Peyer's patch (tissue), 4 donors: ENCODE measurements at regions not wholly inside any gene's neighbourhood (a gene's known extent, or its start where the extent isn't known, plus 50 kb on each side); places are given as distances from the start of the nearest gene placed in this dataset.

Experiments
- DNase-seq, 3 donors: peaks; one replicate each; pipeline ENCODE4 v3.0.0-alpha.2; 2017 to 2019
- H3K27ac ChIP-seq, 4 donors: fragments of 200-600 bp; sonication (generic); one replicate each; pipeline ENCODE4 v1.5.1; 2016 to 2019
- H3K27me3 ChIP-seq, 2 donors: fragments of 200-600 bp; sonication (generic); one replicate each; pipeline ENCODE4 v1.5.1; 2019
- H3K36me3 ChIP-seq, 3 donors: fragments of 200-600 bp; sonication (generic); one replicate each; pipeline ENCODE4 v1.5.1; 2016 to 2019
- H3K4me1 ChIP-seq, 4 donors: fragments of 200-600 bp; sonication (generic); one replicate each; pipeline ENCODE4 v1.5.1; 2016 to 2019
- H3K4me3 ChIP-seq, 4 donors: fragments of 200-600 bp; sonication (generic); 1 replicate in 3 of 4; 2 replicates in 1 of 4; pipeline ENCODE4 v1.5.1; 2016 to 2019; ENCODE audit warnings: mild to moderate bottlenecking in 1 of 4
- H3K9me3 ChIP-seq, 4 donors: fragments of 200-600 bp; sonication (generic); one replicate each; pipeline ENCODE4 v1.5.1; 2016 to 2019; ENCODE audit warnings: mild to moderate bottlenecking in 1 of 4
- POLR2A ChIP-seq, 2 donors: fragments of 450-650 bp; IDR thresholded peaks; one replicate each; pipeline ENCODE4 v1.5.1; 2017; ENCODE audit warnings: antibody characterized with exemption in 2 of 2, mild to moderate bottlenecking in 2 of 2, moderate library complexity in 2 of 2
- TF ChIP-seq, protein P1 (sequence below), 6 experiments: fragments of 450-650 bp in 4 of 6; fragments of 200-600 bp in 2 of 6; sonication (generic) in 1 of 6; IDR thresholded peaks; one replicate each; pipeline ENCODE4 v1.5.1; 2017 to 2019; ENCODE audit warnings: antibody characterized with exemption in 6 of 6, mild to moderate bottlenecking in 3 of 6, moderate library complexity in 1 of 6

DNA sequence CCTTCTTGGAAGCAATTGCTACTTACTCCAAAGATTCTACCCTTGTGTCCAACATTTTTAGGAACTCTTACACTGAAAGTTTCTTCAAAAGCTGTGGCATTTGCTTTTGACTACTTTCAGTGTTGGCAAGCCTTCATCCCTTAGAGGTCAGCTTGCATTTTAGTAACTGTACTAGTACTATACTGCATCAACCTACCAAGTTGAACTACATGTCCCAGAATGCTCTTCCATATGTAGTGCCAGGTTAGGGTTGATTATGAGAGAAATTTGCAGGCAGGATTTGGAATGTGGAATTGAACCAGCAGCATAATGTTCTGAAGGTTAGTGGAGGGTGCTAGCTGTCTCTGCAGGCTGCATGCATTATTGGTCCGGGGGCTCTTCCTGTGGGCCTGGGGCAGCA, 189.9 kb upstream of the FOXN2 start:
- Histone ChIP-seq H3K27ac (no peak overlapping the region), H3K4me1 (no peaks in the 10 kb centered on the region), H3K27me3 (no peaks in the 10 kb centered on the region), H3K36me3 (no peaks in the 10 kb centered on the region), H3K4me3 (no peak overlapping the region), H3K9me3 (no peaks in the 10 kb centered on the region)
- DNase-seq, result no peak
- TF ChIP-seq, protein P1, sequence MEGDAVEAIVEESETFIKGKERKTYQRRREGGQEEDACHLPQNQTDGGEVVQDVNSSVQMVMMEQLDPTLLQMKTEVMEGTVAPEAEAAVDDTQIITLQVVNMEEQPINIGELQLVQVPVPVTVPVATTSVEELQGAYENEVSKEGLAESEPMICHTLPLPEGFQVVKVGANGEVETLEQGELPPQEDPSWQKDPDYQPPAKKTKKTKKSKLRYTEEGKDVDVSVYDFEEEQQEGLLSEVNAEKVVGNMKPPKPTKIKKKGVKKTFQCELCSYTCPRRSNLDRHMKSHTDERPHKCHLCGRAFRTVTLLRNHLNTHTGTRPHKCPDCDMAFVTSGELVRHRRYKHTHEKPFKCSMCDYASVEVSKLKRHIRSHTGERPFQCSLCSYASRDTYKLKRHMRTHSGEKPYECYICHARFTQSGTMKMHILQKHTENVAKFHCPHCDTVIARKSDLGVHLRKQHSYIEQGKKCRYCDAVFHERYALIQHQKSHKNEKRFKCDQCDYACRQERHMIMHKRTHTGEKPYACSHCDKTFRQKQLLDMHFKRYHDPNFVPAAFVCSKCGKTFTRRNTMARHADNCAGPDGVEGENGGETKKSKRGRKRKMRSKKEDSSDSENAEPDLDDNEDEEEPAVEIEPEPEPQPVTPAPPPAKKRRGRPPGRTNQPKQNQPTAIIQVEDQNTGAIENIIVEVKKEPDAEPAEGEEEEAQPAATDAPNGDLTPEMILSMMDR (IDR thresholded peaks at IDR 0.05), result no peak
- no peak for TF ChIP-seq POLR2A (IDR thresholded peaks at IDR 0.05)

DNA sequence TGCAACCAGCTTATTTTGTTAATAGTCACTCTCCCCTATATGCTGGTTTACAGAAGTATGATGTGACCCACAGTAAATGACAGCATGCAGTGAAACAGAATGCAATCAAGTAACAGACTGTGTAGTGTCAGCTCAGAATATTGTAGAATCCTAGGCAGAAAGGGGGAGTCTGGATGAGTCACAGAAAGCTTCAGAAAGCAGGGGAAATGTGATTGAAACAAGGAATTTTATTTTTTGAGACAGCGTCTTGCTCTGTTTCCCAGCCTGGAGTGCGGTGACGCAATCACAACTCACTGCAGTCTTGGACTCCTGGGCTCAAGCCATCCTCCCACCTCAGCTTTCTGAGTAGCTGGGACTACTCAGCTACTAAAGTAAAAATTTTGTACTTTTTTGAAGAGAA, 188.3 kb upstream of the FOXN2 start:
- no peaks in the 10 kb centered on the region for H3K9me3 ChIP-seq
- TF ChIP-seq, protein P1 (IDR thresholded peaks at IDR 0.05), result no peak
- no peak for TF ChIP-seq POLR2A (IDR thresholded peaks at IDR 0.05)
- DNase-seq, result no peak
- H3K4me3 ChIP-seq, result no peak overlapping the region
- H3K36me3 ChIP-seq, result no peaks in the 10 kb centered on the region
- no peaks in the 10 kb centered on the region for H3K4me1 ChIP-seq
- no peaks in the 10 kb centered on the region for H3K27me3 ChIP-seq
- no peak overlapping the region for H3K27ac ChIP-seq

- DNase-seq, result no peak
- no peaks in the 10 kb centered on the region for H3K36me3 ChIP-seq
- H3K27ac ChIP-seq, result no peak overlapping the region
- no peaks in the 10 kb centered on the region for H3K9me3 ChIP-seq
- TF ChIP-seq, protein P1 (IDR thresholded peaks at IDR 0.05), result no peak
- no peak for TF ChIP-seq POLR2A (IDR thresholded peaks at IDR 0.05)
- no peaks in the 10 kb centered on the region for H3K4me1 ChIP-seq
- no peak overlapping the region for H3K4me3 ChIP-seq
- no peaks in the 10 kb centered on the region for H3K27me3 ChIP-seq
Observed at GRCh38 chr2:48127612-48128191, 186.8 kb upstream of the FOXN2 start.

GRCh38 chr2:48129293-48129950, 185.1 kb upstream of the FOXN2 start:
- DNase-seq, result no peak
- Histone ChIP-seq H3K9me3 (no peaks in the 10 kb centered on the region), H3K36me3 (no peaks in the 10 kb centered on the region), H3K4me3 (no peak overlapping the region), H3K27ac (no peak overlapping the region), H3K27me3 (no peaks in the 10 kb centered on the region), H3K4me1 (no peaks in the 10 kb centered on the region)
- TF ChIP-seq POLR2A (IDR thresholded peaks at IDR 0.05), result no peak
- TF ChIP-seq, protein P1 (IDR thresholded peaks at IDR 0.05), result no peak

DNA sequence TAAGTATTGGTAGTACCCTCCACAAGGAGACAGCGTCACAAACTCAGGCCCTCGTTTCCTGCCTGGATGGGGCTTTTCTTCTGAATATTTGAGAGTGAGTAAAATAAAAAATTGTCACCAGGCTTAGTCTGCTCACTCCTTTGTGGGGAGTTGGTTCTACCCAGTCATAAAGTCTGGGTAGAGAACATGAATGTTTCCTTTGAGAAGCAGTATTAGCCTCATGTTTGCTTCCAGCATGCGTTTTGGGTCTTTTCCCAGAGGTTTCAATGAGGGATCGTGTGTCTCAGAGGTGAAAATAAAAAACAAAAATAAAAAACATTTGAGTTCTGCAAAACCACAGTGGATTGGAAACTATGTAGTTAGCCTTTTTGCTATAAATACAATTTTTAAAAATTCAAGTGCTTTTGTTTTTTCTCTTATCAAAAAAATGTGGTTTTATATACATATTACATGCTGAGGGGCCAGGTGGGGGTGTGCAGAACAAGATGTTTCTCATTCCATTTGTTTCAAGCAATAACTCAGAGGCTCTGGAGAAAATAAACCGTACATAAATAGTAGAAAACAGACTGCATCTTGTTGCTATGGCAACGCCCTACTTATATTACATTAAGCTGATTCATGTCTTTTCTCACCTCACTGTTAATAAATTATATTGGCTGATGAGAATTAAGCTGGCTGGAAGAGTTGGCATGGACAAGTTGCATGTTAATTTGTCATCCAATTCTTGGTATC, 182.8 kb upstream of the FOXN2 start:
- H3K9me3 ChIP-seq, result no peaks in the 10 kb centered on the region
- no peaks in the 10 kb centered on the region for H3K36me3 ChIP-seq
- H3K4me1 ChIP-seq, result no peaks in the 10 kb centered on the region
- TF ChIP-seq, protein P1 (IDR thresholded peaks at IDR 0.05), result no peak
- TF ChIP-seq POLR2A (IDR thresholded peaks at IDR 0.05), result no peak
- H3K27ac ChIP-seq, result no peak overlapping the region
- no peak for DNase-seq
- H3K4me3 ChIP-seq, result no peak overlapping the region
- H3K27me3 ChIP-seq, result no peaks in the 10 kb centered on the region
